ENCODE measurements at regions not wholly inside any gene's neighbourhood (a gene's known extent, or its start where the extent isn't known, plus 50 kb on each side); places are given as distances from the start of the nearest gene placed in this dataset.

DNA sequence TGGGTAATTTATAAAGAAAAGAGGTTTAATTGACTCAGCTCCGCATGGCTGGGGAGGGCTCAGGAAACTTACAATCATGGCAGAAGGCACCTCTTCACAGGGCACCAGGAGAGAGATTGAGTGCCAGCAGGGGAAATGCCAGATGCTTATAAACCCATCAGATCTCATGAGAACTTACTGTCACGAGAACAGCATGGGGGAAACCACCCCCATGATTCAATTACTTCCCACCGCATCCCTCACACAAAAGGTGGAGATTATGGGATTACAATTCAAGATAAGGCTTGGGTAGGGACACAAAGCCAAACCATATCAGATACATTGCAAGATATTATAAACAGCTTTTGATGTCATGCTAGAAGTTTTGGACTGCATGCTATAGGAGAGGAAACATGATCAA, 204.3 kb downstream of the VEGFC start:
- no peak for DNase-seq (ENCODE audit: low read depth, low spot score)
- Mint-ChIP-seq H3K36me3 (ENCODE audit: low read depth) (no peaks in the 10 kb centered on the region), H3K4me3 (no peak overlapping the region), H3K27ac (ENCODE audit: unreplicated experiment) (no peak overlapping the region), H3K4me1 (no peaks in the 10 kb centered on the region), H3K9me3 (peaks cover 6% of the 10 kb centered on the region), H3K27me3 (ENCODE audit: low read depth) (no peaks in the 10 kb centered on the region)
- TF ChIP-seq, protein P1, sequence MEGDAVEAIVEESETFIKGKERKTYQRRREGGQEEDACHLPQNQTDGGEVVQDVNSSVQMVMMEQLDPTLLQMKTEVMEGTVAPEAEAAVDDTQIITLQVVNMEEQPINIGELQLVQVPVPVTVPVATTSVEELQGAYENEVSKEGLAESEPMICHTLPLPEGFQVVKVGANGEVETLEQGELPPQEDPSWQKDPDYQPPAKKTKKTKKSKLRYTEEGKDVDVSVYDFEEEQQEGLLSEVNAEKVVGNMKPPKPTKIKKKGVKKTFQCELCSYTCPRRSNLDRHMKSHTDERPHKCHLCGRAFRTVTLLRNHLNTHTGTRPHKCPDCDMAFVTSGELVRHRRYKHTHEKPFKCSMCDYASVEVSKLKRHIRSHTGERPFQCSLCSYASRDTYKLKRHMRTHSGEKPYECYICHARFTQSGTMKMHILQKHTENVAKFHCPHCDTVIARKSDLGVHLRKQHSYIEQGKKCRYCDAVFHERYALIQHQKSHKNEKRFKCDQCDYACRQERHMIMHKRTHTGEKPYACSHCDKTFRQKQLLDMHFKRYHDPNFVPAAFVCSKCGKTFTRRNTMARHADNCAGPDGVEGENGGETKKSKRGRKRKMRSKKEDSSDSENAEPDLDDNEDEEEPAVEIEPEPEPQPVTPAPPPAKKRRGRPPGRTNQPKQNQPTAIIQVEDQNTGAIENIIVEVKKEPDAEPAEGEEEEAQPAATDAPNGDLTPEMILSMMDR (conservative IDR thresholded peaks at IDR 0.05): no peak

DNA sequence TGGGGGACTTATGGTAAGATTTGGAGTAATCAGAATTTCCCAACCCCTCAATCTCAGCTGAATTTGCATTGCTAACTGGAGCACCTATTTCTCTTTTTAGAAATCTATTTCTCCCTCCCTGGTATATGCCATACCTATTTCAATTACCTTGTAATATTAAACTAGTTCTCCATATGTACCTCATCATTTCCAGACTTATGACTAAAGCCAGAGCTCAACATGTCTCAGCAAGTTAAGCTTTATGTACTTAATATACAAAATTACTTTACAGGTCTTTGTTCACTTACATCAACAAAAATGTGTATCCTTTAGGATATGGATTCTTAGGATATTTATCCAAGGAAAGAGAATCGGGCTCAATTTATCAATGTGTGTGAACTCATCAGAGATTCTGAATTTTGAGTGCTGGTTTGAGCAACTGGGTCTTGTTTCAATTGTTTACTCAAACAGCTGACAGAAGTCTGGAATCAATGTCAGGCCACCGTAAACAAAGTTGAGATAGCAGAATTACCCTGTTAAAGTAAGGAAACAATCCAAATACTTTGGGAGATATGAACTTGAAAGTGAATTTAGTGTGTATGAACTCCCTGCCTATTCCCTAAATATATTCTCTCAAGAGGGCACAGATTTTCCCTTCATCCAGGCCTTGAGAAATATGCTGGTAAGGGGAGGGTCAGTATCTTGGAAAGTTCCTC, 199.6 kb downstream of the VEGFC start:
- TF ChIP-seq, protein P1 (conservative IDR thresholded peaks at IDR 0.05): no peak
- no peak overlapping the region for H3K27ac Mint-ChIP-seq (ENCODE audit: unreplicated experiment)
- no peaks in the 10 kb centered on the region for H3K36me3 Mint-ChIP-seq (ENCODE audit: low read depth)
- peaks cover 8% of the 10 kb centered on the region for H3K9me3 Mint-ChIP-seq
- no peaks in the 10 kb centered on the region for H3K27me3 Mint-ChIP-seq (ENCODE audit: low read depth)
- no peaks in the 10 kb centered on the region for H3K4me1 Mint-ChIP-seq
- H3K4me3 Mint-ChIP-seq: no peak overlapping the region
- no peak for DNase-seq (ENCODE audit: low read depth, low spot score)

DNA sequence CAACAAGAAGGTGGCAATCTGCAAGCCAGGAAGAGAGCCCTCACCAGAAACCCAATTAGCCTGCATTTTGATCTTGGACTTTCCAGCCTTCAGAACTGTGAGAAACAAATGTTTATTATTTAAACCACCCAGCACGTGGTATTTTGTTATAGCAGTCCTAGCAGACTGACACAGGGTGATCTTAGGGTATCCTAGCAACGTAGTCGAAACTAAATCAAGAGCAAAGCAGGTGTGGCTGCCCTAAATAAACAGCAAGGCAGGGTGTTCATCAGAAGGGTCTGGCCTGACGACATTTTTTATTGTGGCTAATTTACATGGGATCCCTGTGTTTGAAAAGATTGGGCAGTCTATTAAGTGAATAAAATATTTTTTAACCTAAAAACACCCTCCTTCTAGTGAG, 198.8 kb downstream of the VEGFC start:
- Mint-ChIP-seq H3K4me3 (no peak overlapping the region), H3K27ac (ENCODE audit: unreplicated experiment) (no peak overlapping the region), H3K27me3 (ENCODE audit: low read depth) (no peaks in the 10 kb centered on the region), H3K36me3 (ENCODE audit: low read depth) (no peaks in the 10 kb centered on the region), H3K4me1 (no peaks in the 10 kb centered on the region), H3K9me3 (peaks cover 4% of the 10 kb centered on the region)
- TF ChIP-seq, protein P1 (conservative IDR thresholded peaks at IDR 0.05): no peak
- no peak for DNase-seq (ENCODE audit: low read depth, low spot score)

DNA sequence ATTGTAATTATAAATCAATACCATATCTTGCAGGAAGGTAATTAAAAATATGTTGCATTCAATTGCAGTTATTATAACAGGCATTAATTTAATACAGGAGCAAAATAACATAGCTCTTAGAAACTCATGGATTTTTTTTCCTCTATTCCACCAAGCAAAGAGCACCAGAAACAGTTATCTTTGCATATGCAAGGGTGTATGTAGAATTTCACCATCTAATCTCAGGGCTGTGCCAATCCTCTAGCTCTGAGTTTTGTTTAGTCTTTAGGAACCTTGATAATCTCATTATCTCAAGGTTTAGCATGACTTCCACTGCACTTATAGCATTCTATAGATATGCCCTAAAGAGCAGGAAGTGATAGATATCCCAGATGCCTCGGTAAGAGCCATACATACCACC, 197.5 kb downstream of the VEGFC start:
- Mint-ChIP-seq H3K9me3 (peaks cover 2% of the 10 kb centered on the region), H3K4me1 (no peaks in the 10 kb centered on the region)

DNA sequence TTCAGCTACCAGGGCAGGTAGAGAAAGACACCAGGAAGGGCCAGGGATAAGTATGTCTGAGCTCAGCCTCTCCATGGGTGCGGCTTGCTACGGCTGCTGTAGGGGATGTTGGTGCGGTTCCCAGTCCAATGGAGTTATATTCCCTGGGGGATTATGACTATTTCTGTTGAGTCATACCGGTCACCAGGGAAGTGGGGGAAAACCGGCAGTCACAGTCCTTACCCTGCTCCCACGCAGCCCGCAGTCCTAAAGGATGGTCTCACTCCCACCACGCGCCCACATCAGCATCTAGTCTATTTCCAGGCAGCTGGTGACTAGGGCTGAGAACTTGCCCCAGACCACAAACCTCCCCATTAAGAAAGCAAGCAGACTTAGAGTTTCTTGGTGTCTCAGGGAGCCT, 191.6 kb downstream of the VEGFC start:
- H3K36me3 Mint-ChIP-seq (ENCODE audit: low read depth): no peaks in the 10 kb centered on the region
- H3K9me3 Mint-ChIP-seq: peaks cover 2% of the 10 kb centered on the region
- TF ChIP-seq, protein P1 (conservative IDR thresholded peaks at IDR 0.05): no peak
- DNase-seq (ENCODE audit: low read depth, low spot score): no peak
- no peaks in the 10 kb centered on the region for H3K4me1 Mint-ChIP-seq
- H3K4me3 Mint-ChIP-seq: no peak overlapping the region
- no peak overlapping the region for H3K27ac Mint-ChIP-seq (ENCODE audit: unreplicated experiment)
- no peaks in the 10 kb centered on the region for H3K27me3 Mint-ChIP-seq (ENCODE audit: low read depth)

More for the DNA sequence above, 197.5 kb downstream of the VEGFC start:
- TF ChIP-seq, protein P1 (conservative IDR thresholded peaks at IDR 0.05): no peak
- no peak overlapping the region for H3K4me3 Mint-ChIP-seq
- no peaks in the 10 kb centered on the region for H3K36me3 Mint-ChIP-seq (ENCODE audit: low read depth)
- H3K27me3 Mint-ChIP-seq (ENCODE audit: low read depth): no peaks in the 10 kb centered on the region
- no peak overlapping the region for H3K27ac Mint-ChIP-seq (ENCODE audit: unreplicated experiment)
- DNase-seq (ENCODE audit: low read depth, low spot score): no peak

Measured in neural crest cell (in vitro differentiated cells).